ENCODE measurements at regions not wholly inside any gene's neighbourhood (a gene's known extent, or its start where the extent isn't known, plus 50 kb on each side); places are given as distances from the start of the nearest gene placed in this dataset.

DNA sequence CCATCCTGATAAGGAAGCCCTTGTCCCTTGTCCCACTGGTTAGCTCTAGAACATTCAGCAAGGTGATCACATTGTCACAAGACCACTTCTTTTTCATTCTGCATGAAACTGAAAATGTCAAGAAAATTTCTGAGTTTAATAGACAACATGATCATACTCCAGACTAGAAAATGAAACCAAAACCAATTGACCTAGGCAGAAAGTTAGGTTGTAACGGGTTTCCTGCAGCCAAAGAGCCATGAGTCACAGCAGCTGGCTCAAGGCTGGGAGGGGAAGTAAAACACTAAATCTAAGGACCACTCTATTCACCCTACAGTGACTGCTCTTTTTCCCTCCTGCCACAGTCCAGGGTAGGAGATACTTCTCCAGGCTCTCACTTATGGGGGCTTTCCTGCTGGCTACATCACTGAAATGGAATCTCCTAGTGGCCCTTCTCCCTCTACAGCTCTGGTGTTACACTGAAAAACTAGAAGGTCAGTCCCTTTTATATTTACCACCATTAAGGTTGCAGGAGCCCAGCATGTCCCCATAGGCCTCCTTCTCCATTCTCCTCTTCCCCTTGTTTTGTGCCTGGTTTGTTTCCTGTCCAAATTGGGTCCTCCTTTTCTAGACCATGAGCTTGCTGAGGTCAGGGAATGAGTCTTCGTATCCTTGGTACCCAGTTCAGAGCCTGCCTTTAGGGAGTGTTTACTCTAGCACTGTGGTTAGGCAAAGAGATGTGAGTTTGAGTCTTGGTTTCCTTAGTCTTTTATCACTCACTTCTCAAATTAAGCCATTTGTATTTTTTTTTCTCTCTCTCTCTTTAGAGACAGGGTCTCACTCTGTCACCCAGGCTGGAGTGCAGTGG, 236.5 kb upstream of the JUN start:
- DNase-seq (ENCODE audit: low read depth in 2 of 2, low spot score in 1 of 2): peak in 1 of 2 donors; percentile 23

GRCh38 chr1:59022199-59022598, 238.4 kb upstream of the JUN start:
- DNase-seq (ENCODE audit: low read depth in 2 of 2, low spot score in 1 of 2): no peak

DNA sequence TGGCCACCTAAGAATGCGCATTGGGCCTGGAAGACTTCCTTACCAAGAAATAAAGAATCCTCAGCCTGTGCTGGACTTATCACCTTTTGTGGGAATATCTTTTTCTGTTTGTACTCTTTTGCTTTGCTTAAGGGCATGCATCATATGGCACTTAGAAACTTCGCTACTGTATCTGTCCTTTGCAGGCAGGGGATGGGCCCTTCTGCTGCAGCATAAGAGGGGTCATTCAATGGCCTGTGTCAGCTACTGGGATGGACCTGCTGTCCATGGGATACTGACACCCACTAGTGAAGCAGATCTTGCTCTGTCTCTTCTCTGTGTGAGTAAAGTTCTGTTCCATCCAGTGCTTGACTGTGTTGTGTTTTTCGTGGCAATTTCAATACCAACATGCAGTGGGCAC, 239.0 kb upstream of the JUN start:
- no peak for DNase-seq (ENCODE audit: low read depth in 2 of 2, low spot score in 1 of 2)

- no peak for DNase-seq (ENCODE audit: low read depth in 2 of 2, low spot score in 1 of 2)
Measured at GRCh38 chr1:59025201-59025600, 241.4 kb upstream of the JUN start.

- DNase-seq (ENCODE audit: low read depth in 2 of 2, low spot score in 1 of 2): no peak
Measured at GRCh38 chr1:59025898-59026426, 242.1 kb upstream of the JUN start.

DNA sequence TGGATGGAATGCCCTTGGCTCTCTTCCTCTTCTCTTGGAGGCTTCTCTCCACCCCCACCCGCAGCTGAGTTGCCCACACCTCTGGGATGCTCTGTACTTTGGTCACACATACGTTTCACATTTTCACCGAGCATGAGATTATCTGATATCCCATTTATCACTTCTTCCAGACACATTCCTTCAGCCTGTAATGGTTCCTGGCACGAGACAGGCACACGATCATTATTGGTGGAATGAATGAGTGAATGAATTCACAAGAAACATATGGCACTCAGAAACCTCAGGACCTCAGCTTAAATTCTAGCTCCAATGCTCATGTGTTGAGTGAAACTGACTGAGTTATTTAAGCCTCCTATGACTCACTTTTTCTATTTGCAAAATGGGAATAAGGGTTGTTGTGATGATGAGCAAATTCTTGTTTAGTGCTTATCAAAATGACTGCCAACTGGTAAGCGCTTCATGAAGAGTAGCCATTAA, 242.7 kb upstream of the JUN start:
- DNase-seq (ENCODE audit: low read depth in 2 of 2, low spot score in 1 of 2): no peak

GRCh38 chr1:59027177-59027576, 243.3 kb upstream of the JUN start:
- DNase-seq (ENCODE audit: low read depth in 2 of 2, low spot score in 1 of 2): no peak

- no peak for DNase-seq (ENCODE audit: low read depth in 2 of 2, low spot score in 1 of 2)
Measured at GRCh38 chr1:59028048-59028447, 244.2 kb upstream of the JUN start.

GRCh38 chr1:59029411-59030167, 245.7 kb upstream of the JUN start:
- no peak for DNase-seq (ENCODE audit: low read depth in 2 of 2, low spot score in 1 of 2)

- no peak for DNase-seq (ENCODE audit: low read depth in 2 of 2, low spot score in 1 of 2)
Measured at GRCh38 chr1:59032228-59032627, 248.4 kb upstream of the JUN start.

GRCh38 chr1:59033761-59034160, 249.9 kb upstream of the JUN start:
- DNase-seq (ENCODE audit: low read depth in 2 of 2, low spot score in 1 of 2): no peak

DNA sequence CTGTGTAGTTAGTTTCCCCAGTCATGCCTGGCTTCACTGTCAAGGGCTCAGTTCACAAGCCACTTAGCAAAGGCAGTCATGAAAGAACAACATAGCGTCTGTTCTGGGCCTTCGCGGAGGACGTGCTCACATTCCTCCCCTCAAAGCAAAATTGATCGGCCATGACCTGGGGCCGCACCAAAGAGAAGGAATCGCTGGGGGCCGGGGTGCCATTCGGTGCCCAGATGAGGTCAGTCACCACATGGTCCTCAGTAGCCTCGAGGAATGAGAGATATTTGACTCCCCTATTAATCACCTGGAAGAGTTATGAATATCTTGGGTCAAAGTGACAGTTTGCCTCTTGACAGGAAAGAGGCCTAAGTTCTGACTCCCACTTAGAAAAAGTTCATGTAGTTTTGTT, 251.1 kb upstream of the JUN start:
- DNase-seq (ENCODE audit: low read depth in 2 of 2, low spot score in 1 of 2): no peak

GRCh38 chr1:59039551-59039950, 255.7 kb upstream of the JUN start:
- DNase-seq (ENCODE audit: low read depth in 2 of 2, low spot score in 1 of 2): no peak

GRCh38 chr1:59040486-59040885, 256.4 kb upstream of the FGGY start:
- no peak for DNase-seq (ENCODE audit: low read depth in 2 of 2, low spot score in 1 of 2)

GRCh38 chr1:59041646-59042277, 255.1 kb upstream of the FGGY start:
- DNase-seq (ENCODE audit: low read depth in 2 of 2, low spot score in 1 of 2): no peak

DNA sequence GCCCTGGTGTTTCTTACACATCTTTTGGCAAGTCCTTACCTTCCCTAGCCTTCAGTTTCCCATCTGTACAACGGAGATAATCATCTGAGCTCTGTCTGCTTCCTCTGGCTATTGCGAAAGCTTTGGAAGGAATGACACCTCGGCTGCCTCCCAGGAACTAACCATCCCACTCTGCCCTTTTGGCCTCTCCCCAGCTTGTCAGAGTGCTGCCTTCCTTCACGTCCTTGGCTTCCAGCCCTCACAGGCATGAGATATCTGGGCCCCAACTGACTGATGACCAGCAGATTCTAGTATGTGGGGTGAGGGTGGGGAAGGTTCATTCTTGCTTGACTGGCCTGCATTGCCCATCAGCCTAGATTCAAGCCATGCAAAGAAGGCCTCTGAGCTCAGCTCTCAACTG, 253.1 kb upstream of the FGGY start:
- DNase-seq (ENCODE audit: low read depth in 2 of 2, low spot score in 1 of 2): no peak

DNA sequence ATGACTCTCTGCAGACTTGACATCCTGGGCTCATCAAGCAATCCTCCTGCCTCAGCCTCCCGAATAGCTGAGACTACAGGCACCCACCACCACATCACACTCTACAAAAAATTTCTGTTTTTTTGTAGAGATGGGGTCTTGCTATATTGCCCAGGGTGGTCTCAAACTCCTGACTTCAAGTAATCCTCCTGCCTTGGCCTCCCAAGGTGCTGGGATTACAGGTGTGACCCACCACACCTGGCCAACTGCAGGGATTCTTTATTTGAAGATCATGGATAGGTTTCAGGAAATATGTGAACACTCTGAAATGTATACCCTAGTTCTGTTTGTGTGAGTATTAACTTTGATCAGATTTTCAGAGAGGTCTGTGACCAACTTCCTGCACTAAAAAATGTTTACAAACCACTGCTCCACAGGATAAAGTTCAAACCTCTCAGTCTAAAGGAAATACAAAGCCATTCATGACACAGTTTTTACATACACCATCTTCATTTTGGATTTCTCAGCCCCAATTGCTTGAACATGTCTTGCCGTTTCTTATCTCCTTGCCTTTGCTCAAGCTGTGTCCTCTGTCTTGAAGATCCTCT, 252.3 kb upstream of the FGGY start:
- DNase-seq (ENCODE audit: low read depth in 2 of 2, low spot score in 1 of 2): no peak

DNA sequence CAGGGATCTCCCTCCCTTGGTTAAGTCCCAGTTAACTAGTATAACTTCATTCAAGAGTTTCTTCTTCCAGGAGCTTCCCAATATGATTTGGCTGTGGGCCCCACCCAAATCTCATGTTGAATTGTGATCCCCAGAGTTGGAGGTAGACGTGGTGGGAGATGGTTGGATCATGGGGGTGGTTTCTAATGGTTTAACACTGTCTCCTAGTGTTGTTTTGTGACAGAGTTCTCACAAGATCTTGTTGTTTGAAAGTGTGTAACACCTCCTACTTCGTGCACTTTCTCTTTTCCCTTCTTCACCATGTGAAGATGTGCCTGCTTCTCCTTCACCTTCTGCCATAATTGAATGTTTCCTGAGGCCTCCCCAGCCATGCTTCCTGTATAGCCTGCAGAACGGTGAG, 251.8 kb upstream of the FGGY start:
- DNase-seq (ENCODE audit: low read depth in 2 of 2, low spot score in 1 of 2): no peak

DNA sequence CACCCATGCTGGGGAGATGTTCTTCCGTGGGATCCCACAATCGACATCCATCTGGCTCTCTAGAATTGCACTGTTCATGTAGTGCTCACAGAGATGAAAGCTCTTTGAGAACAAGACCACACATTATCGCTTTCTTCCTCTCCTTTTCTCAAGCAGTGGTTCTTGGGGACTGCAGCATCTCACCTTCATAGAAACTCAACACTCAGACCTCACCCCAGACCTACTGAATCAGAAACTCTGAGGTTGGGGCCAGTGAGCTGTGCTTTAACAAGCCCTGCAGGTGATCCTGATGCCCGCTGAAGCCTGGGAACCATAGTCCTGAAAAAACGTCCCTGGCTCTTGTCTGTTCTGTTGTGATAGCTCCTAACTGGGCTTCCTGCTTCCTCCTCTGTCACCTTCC, 251.3 kb upstream of the FGGY start:
- DNase-seq (ENCODE audit: low read depth in 2 of 2, low spot score in 1 of 2): no peak

- no peak for DNase-seq (ENCODE audit: low read depth in 2 of 2, low spot score in 1 of 2)
Measured at GRCh38 chr1:59046134-59046533, 250.8 kb upstream of the FGGY start.

- no peak for DNase-seq (ENCODE audit: low read depth in 2 of 2, low spot score in 1 of 2)
Measured at GRCh38 chr1:59046730-59047157, 250.2 kb upstream of the FGGY start.
